ENCODE measurements at regions not wholly inside any gene's neighbourhood (a gene's known extent, or its start where the extent isn't known, plus 50 kb on each side); places are given as distances from the start of the nearest gene placed in this dataset.
"Not testable (repeated sequence)": the region's sequence is repeated elsewhere in the genome, so short reads cannot be mapped to it uniquely, and the experiment has no call there.

GRCh38 chr5:148740966-148741742 is 85.3 kb upstream of the ADRB2 start:
- FAIRE-seq = peak; percentile 77
- no peak for DNase-seq (ENCODE audit: insufficient read length, low spot score)

- FAIRE-seq; DNase-seq (ENCODE audit: insufficient read length, low spot score): not testable (repeated sequence)
Observed at GRCh38 chr5:148741766-148742165, 84.6 kb upstream of the ADRB2 start.

GRCh38 chr5:148744380-148744779 is 82.0 kb upstream of the ADRB2 start:
- DNase-seq (ENCODE audit: insufficient read length, low spot score); FAIRE-seq: not testable (repeated sequence)

- peak; percentile 78 for FAIRE-seq
- DNase-seq (ENCODE audit: insufficient read length, low spot score) = no peak
Observed at GRCh38 chr5:148746826-148747535, 79.4 kb upstream of the ADRB2 start.

- FAIRE-seq = peak; percentile 28
- no peak for DNase-seq (ENCODE audit: insufficient read length, low spot score)
Observed at GRCh38 chr5:148747536-148747906, 78.9 kb upstream of the ADRB2 start.

- no peak for DNase-seq (ENCODE audit: insufficient read length, low spot score)
- FAIRE-seq = no peak
Observed at GRCh38 chr5:148748702-148749392, 77.6 kb upstream of the ADRB2 start.

- DNase-seq (ENCODE audit: insufficient read length, low spot score) (no peak), FAIRE-seq (no peak)
Observed at GRCh38 chr5:148750614-148751013, 75.8 kb upstream of the ADRB2 start.

GRCh38 chr5:148751025-148751424 is 75.4 kb upstream of the ADRB2 start:
- FAIRE-seq (no peak), DNase-seq (ENCODE audit: insufficient read length, low spot score) (no peak)

GRCh38 chr5:148752375-148752774 is 74.0 kb upstream of the ADRB2 start:
- not testable (repeated sequence) for FAIRE-seq; DNase-seq (ENCODE audit: insufficient read length, low spot score)

- no peak for FAIRE-seq
- no peak for DNase-seq (ENCODE audit: insufficient read length, low spot score)
Observed at GRCh38 chr5:148759101-148759500, 67.3 kb upstream of the ADRB2 start.

- FAIRE-seq = peak; percentile 91
- peak; percentile 44 for DNase-seq (ENCODE audit: insufficient read length, low spot score)
Observed at GRCh38 chr5:148760945-148761638, 65.3 kb upstream of the ADRB2 start.

GRCh38 chr5:148763996-148764395 is 62.4 kb upstream of the ADRB2 start:
- DNase-seq (ENCODE audit: insufficient read length, low spot score) (no peak), FAIRE-seq (no peak)

- FAIRE-seq = no peak
- no peak for DNase-seq (ENCODE audit: insufficient read length, low spot score)
Observed at GRCh38 chr5:148765061-148765460, 61.4 kb upstream of the ADRB2 start.

- FAIRE-seq = no peak
- DNase-seq (ENCODE audit: insufficient read length, low spot score) = no peak
Observed at GRCh38 chr5:148768806-148769415, 57.5 kb upstream of the ADRB2 start.

GRCh38 chr5:148769941-148770340 is 56.5 kb upstream of the ADRB2 start:
- no peak for FAIRE-seq
- no peak for DNase-seq (ENCODE audit: insufficient read length, low spot score)

GRCh38 chr5:148774313-148774712 is 52.1 kb upstream of the ADRB2 start:
- FAIRE-seq = no peak
- no peak for DNase-seq (ENCODE audit: insufficient read length, low spot score)

- DNase-seq (ENCODE audit: insufficient read length, low spot score) (no peak), FAIRE-seq (no peak)
Observed at GRCh38 chr5:148776261-148776660, 50.1 kb upstream of the ADRB2 start.
